HG03064 (cell line): ENCODE measurements at regions not wholly inside any gene's neighbourhood (a gene's known extent, or its start where the extent isn't known, plus 50 kb on each side); places are given as distances from the start of the nearest gene placed in this dataset.
"Not testable (repeated sequence)": the region's sequence is repeated elsewhere in the genome, so short reads cannot be mapped to it uniquely, and the experiment has no call there.

Source experiments
- ATAC-seq: cut with Tn5 transposase; IDR thresholded peaks from one replicate; pipeline ENCODE4 v1.9.1; 2021; ENCODE audit warnings: low read depth; ENCODE audit not compliant: unreplicated experiment

DNA sequence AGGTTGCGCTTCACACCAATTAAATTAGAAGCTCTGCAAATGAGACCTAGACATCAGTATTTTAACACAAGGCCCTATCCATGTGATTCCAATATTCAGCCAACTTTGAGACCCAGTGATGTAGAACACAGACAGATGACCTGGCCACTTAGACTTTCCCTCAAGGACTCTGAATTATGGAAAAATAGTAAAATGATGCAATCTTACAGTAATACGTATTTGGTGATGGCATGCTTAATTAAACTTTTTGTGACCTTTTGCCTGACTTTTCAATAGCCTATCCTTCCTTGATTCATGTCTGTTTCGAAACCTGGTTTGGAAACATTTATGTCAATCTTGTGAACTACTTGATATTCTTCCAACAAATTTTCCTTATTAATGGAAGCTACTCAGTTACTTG is 521.2 kb downstream of the KCNA4 start:
- no peak for ATAC-seq

- ATAC-seq, result no peak
Observed at GRCh38 chr11:29490938-29491337, 525.9 kb downstream of the KCNA4 start.

GRCh38 chr11:29486301-29486700 is 530.5 kb downstream of the KCNA4 start:
- ATAC-seq, result no peak

DNA sequence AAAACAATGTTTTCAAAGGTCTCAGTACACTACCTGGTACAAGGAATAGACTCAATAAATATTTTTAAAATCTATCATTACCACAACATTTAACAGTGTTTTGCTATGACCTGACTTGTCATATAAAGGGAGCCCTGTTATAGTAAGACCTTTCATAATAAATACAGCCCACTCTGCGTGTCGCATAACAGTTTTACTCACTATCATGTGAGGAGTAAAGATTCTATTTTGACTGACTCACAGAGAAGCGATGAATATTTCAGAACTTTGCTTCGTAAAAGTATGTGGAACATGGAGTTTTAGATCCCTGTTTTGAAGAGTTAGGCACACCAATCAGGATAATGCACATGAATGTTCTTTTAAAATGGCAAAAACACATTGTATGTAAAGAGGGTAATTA is 531.2 kb downstream of the KCNA4 start:
- ATAC-seq, result no peak

DNA sequence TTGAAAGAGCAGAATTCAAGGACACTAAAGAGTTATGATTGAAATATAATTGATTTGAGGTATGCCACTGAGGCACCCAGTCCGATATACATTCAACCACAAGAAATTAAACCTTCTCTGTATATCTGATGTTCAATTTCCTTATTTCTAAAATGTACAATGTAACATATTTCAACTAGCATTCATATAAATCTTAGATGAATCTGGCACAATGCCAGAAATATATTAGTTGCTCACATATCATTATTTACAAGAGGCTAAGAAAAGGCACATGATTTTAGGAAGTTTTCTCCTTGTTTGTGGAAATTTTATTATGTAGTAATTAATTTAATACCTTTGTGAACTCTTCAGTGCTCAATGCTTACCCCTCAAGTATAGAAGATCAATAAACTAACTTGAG is 532.3 kb downstream of the KCNA4 start:
- ATAC-seq, result no peak

- ATAC-seq, result no peak
Observed at GRCh38 chr11:29483831-29484230, 533.0 kb downstream of the KCNA4 start.

- no peak for ATAC-seq
Observed at GRCh38 chr11:29482510-29482909, 534.3 kb downstream of the KCNA4 start.

DNA sequence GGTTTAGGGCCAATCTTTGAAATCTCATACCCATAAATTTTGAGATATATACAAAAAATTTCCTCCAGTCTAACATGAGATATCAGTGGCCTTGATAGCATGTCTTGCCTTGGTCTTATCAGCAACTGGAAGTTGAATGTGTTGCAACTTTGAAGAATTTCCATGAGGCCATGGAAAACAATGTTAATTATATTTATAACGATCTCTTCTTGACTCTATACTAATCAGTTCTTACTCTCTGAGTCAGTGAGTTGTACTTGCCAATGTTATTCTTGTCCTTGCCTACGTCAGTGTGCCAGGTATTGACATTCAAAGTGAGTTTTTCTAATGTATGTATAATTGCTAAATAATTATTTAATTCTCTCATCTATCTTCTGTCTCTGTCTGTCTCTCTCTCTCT is 535.1 kb downstream of the KCNA4 start:
- ATAC-seq, result no peak

GRCh38 chr11:29480981-29481380 is 535.8 kb downstream of the KCNA4 start:
- ATAC-seq, result no peak

DNA sequence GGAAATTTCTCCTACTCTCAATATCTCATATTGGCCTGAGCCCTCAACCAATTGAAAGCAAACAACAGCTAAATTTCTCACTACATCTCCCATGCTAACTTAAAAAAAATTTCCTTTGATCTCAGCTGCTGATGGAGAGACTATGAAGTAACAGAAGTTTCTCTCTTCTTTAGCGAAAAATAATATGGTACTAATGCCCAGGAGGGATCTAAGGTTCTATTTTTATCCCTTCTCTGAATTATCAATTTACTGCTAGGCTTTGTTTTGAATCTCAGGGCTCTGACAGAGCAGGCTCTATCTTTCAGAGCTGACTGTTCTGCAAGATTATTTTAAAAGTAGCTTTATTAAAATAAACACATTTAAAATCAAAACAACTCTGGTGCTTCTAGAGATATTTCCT is 558.6 kb downstream of the KCNA4 start:
- ATAC-seq, result no peak

GRCh38 chr11:29452146-29452545 is 564.7 kb downstream of the KCNA4 start:
- ATAC-seq, result no peak

- no peak for ATAC-seq
Observed at GRCh38 chr11:29449281-29450074, 567.4 kb downstream of the KCNA4 start.

- ATAC-seq, result no peak
Observed at GRCh38 chr11:29448246-29448877, 568.5 kb downstream of the KCNA4 start.

- no peak for ATAC-seq
Observed at GRCh38 chr11:29447821-29448220, 569.0 kb downstream of the KCNA4 start.

DNA sequence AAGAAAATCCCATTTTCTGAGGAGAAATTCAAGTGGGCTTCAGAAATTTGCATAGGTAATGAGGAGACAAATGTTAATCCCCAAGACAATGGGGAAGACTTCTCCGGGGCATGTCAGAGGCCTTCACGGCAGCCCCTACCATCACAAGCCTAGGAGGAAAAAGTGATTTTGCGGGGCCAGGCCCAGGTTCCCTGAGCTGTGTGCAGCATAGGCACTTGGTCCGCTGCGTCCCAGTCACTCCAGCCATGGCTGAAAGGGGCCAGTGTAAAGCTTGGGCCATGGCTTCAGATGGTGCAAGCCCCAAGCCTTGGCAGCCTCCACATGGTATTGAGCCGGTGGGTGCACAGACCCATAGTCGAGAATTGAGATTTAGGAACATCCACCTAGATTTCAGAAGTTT is 570.7 kb downstream of the KCNA4 start:
- ATAC-seq, result no peak

DNA sequence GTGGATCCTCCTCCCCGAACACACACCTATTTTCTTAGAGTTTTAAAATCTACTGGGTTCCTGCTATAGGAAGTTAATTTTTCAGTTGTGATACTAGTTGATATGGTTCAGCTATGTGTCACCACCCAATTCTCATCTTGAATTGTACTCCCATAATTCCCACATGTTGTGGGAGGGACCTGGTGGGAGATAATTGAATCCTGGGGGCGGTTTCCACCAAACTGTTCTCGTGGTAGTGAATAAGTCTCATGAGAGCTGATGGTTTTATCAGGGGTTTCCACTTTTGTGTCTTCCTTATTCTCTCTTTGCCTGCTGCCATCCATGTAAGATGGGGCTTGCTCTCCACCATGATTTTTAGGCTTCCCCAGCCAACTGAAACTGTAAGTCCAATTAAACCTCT is 571.6 kb downstream of the KCNA4 start:
- ATAC-seq, result not testable (repeated sequence)

DNA sequence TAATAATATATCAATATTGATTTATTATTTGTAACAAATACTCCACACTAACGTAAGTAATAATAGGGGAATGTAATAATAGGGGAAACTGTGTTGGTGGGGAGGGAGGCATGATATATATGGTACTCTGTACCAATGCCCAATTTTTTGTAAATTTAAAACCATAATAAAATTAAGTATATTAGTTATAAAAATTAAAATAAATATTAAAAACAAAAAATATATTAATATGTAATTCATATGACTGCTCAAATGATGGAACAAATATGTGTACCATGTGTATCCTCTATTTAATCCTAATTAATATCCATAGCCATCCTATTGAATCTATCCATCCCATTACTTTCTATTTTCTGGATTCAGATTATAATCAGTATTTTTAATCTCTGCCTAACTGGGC is 578.0 kb downstream of the KCNA4 start:
- ATAC-seq, result no peak

DNA sequence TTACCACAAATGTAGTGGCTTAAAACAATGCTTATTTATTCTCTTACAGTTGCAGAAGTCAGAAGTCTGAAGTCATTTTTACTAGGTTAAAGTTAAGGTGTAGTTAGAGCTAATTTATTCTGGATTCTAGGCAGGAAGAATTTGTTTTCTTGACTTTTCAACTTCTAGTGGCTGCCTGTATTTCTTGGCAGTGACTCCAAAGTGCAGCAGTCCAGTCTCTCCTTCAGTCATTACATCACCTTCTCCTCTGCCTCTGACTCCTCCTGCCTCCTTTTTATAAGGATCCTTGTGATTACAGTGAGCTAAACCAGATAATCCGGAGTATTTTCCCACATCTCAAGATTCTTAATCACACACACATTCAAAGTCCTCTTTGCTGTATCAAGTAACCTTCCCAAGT is 581.4 kb downstream of the KCNA4 start:
- ATAC-seq, result no peak

DNA sequence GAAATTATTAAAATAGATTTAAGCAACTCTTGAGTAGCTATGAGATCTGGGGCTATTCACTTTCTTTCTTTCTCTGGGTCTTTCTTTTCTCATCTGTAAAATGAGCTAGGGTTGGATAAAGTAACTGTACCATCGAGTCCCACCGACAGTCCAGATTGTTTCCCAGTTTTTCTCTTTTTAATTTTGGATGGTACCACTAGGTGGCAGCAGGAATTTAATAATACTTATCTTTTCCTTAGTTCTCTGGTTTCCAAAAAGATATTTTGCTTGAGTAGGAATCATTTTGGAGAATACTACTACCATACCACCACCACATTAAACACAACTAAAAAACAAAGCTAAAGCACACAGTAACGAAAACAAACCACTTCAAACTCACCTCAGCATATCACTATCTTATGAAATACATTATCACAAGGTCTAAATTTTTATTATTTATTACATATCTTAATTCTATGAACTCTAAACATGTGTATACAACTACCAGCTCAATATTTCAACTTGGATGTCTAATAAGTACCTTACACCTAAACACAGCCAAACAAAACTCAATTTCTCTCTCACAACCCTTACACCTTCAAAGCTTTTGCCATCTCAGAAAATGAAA is 584.0 kb downstream of the KCNA4 start:
- no peak for ATAC-seq

DNA sequence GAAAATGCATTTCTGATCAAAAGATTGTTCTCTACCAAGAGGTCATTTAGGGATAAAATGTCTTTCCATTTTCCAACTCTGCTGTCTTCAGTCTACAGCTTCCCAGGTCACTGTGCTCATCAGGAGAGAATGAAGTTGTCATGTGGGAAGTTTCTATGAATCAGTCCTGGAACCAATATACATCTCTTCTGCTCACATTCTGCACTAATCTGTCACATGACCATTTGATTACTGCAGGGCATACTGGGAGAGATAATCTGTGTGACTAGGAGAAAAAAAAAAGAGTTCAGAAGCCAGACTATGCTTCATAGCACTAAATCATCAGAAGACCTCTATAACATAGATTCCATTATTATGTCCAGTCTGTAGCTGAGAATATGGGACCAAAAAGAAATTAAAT is 611.5 kb downstream of the KCNA4 start:
- no peak for ATAC-seq

GRCh38 chr11:29395555-29396072 is 621.2 kb downstream of the KCNA4 start:
- ATAC-seq, result no peak

DNA sequence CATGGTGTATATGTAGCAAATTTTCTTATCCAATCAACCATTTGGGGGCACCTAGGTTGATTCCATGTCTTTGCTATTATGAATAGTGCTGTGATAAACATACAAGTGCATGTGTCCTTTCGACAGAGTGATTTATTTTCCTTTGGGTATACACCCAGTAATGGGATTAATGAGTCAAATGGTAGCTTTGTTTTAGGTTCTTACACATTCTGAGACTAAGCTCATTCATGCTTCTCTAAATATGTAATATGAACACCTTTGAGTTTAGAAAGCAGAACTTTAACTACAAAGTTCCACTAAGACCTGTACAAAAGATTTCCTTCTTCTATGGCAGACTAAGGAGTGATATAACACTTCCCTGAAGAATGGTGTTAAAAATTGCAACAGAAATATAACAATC is 627.0 kb downstream of the KCNA4 start:
- ATAC-seq, result no peak
